ENCODE measurements at regions not wholly inside any gene's neighbourhood (a gene's known extent, or its start where the extent isn't known, plus 50 kb on each side); places are given as distances from the start of the nearest gene placed in this dataset.

DNA sequence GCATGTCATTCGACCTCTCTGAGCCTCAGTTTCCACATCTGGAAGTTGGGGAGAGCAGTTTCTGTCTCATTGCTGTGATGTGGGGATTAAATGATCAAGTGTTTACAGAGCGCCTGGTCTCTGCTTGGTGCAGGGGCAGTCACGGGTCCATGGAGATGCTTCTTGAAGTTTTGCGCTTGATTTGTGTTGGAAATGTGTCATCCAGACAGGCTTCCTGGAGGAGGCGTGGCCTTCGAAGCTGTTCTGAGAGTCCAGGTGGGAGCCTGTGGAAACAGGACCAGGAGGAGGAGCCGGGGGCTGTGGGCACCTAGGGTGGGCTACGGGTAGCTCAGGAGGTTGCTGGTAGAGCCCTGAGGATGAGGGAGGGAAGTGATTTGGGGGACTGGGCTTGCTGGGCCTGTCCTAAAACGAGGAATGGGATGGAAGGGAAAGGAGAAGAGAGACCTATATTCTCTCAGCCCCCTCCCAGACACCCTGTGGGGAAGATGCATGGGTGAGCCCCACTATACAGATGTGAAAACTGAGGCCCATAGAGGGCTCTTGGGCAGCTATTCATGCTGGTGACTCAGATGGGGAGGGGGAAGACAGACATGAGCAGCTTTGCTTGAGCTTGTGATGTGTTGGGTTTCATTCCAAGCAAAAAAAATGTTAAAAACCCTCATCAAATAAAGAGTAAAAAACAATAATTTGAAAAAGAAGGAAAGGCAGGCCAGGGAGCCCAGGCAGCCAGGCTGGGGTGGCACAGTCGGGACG, 107.2 kb upstream of the WNT4 start:
- H3K9ac ChIP-seq: no peak overlapping the region
- H3K36me3 ChIP-seq (ENCODE audit: insufficient read depth): no peaks in the 10 kb centered on the region
- no peak overlapping the region for H2AFZ ChIP-seq (ENCODE audit: low read depth)
- TF ChIP-seq, protein P1, sequence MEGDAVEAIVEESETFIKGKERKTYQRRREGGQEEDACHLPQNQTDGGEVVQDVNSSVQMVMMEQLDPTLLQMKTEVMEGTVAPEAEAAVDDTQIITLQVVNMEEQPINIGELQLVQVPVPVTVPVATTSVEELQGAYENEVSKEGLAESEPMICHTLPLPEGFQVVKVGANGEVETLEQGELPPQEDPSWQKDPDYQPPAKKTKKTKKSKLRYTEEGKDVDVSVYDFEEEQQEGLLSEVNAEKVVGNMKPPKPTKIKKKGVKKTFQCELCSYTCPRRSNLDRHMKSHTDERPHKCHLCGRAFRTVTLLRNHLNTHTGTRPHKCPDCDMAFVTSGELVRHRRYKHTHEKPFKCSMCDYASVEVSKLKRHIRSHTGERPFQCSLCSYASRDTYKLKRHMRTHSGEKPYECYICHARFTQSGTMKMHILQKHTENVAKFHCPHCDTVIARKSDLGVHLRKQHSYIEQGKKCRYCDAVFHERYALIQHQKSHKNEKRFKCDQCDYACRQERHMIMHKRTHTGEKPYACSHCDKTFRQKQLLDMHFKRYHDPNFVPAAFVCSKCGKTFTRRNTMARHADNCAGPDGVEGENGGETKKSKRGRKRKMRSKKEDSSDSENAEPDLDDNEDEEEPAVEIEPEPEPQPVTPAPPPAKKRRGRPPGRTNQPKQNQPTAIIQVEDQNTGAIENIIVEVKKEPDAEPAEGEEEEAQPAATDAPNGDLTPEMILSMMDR (conservative IDR thresholded peaks at IDR 0.05; ENCODE audit: low read depth, low read length): no peak
- H3K27ac ChIP-seq: no peak overlapping the region
- H3K4me3 ChIP-seq (IDR thresholded peaks at IDR 0.05; ENCODE audit: insufficient read depth, low read depth, low read length): no peak overlapping the region
- H3K79me2 ChIP-seq (ENCODE audit: insufficient read depth, low read depth): no peaks in the 10 kb centered on the region
- peaks cover 84% of the 10 kb centered on the region for H3K27me3 ChIP-seq (ENCODE audit: insufficient read depth, low read depth)
- H3K4me2 ChIP-seq: no peak overlapping the region
- H4K20me1 ChIP-seq (ENCODE audit: insufficient read depth): no peaks in the 10 kb centered on the region
- no peaks in the 10 kb centered on the region for H3K4me1 ChIP-seq (ENCODE audit: low read depth, poor library complexity, severe bottlenecking)

GRCh38 chr1:22250724-22251123, 107.8 kb upstream of the WNT4 start:
- no peaks in the 10 kb centered on the region for H3K4me1 ChIP-seq (ENCODE audit: low read depth, poor library complexity, severe bottlenecking)
- no peak overlapping the region for H3K4me3 ChIP-seq (IDR thresholded peaks at IDR 0.05; ENCODE audit: insufficient read depth, low read depth, low read length)
- H2AFZ ChIP-seq (ENCODE audit: low read depth): no peak overlapping the region
- no peak overlapping the region for H3K9ac ChIP-seq
- H3K36me3 ChIP-seq (ENCODE audit: insufficient read depth): no peaks in the 10 kb centered on the region
- H3K4me2 ChIP-seq: no peak overlapping the region
- H3K27me3 ChIP-seq (ENCODE audit: insufficient read depth, low read depth): peaks cover 85% of the 10 kb centered on the region
- TF ChIP-seq, protein P1 (conservative IDR thresholded peaks at IDR 0.05; ENCODE audit: low read depth, low read length): no peak
- H3K79me2 ChIP-seq (ENCODE audit: insufficient read depth, low read depth): no peaks in the 10 kb centered on the region
- H3K27ac ChIP-seq: no peak overlapping the region
- H4K20me1 ChIP-seq (ENCODE audit: insufficient read depth): no peaks in the 10 kb centered on the region

GRCh38 chr1:22252251-22252650, 109.4 kb upstream of the WNT4 start:
- TF ChIP-seq, protein P1 (conservative IDR thresholded peaks at IDR 0.05; ENCODE audit: low read depth, low read length): no peak
- no peaks in the 10 kb centered on the region for H3K79me2 ChIP-seq (ENCODE audit: insufficient read depth, low read depth)
- H3K9ac ChIP-seq: no peak overlapping the region
- no peak overlapping the region for H2AFZ ChIP-seq (ENCODE audit: low read depth)
- H3K27me3 ChIP-seq (ENCODE audit: insufficient read depth, low read depth): peaks cover 84% of the 10 kb centered on the region
- H3K36me3 ChIP-seq (ENCODE audit: insufficient read depth): no peaks in the 10 kb centered on the region
- H3K4me2 ChIP-seq: no peak overlapping the region
- no peaks in the 10 kb centered on the region for H3K4me1 ChIP-seq (ENCODE audit: low read depth, poor library complexity, severe bottlenecking)
- H3K4me3 ChIP-seq (IDR thresholded peaks at IDR 0.05; ENCODE audit: insufficient read depth, low read depth, low read length): no peak overlapping the region
- H3K27ac ChIP-seq: no peak overlapping the region
- no peaks in the 10 kb centered on the region for H4K20me1 ChIP-seq (ENCODE audit: insufficient read depth)

GRCh38 chr1:22253012-22253790, 110.3 kb upstream of the WNT4 start:
- Histone ChIP-seq H3K4me3 (IDR thresholded peaks at IDR 0.05; ENCODE audit: insufficient read depth, low read depth, low read length) (no peak overlapping the region), H3K9ac (no peak overlapping the region), H3K27me3 (ENCODE audit: insufficient read depth, low read depth) (peaks cover 85% of the 10 kb centered on the region), H2AFZ (ENCODE audit: low read depth) (no peak overlapping the region), H3K79me2 (ENCODE audit: insufficient read depth, low read depth) (no peaks in the 10 kb centered on the region), H4K20me1 (ENCODE audit: insufficient read depth) (no peaks in the 10 kb centered on the region), H3K4me1 (ENCODE audit: low read depth, poor library complexity, severe bottlenecking) (no peaks in the 10 kb centered on the region), H3K36me3 (ENCODE audit: insufficient read depth) (no peaks in the 10 kb centered on the region), H3K4me2 (no peak overlapping the region), H3K27ac (no peak overlapping the region)
- TF ChIP-seq, protein P1 (conservative IDR thresholded peaks at IDR 0.05; ENCODE audit: low read depth, low read length): no peak

Data from KMS-11 (cell line).